ENCODE measurements at regions not wholly inside any gene's neighbourhood (a gene's known extent, or its start where the extent isn't known, plus 50 kb on each side); places are given as distances from the start of the nearest gene placed in this dataset.
A peak's percentile ranks its signal among the peaks of the same experiment; 100 is the strongest.
"Not testable (repeated sequence)": the region's sequence is repeated elsewhere in the genome, so short reads cannot be mapped to it uniquely, and the experiment has no call there.

DNA sequence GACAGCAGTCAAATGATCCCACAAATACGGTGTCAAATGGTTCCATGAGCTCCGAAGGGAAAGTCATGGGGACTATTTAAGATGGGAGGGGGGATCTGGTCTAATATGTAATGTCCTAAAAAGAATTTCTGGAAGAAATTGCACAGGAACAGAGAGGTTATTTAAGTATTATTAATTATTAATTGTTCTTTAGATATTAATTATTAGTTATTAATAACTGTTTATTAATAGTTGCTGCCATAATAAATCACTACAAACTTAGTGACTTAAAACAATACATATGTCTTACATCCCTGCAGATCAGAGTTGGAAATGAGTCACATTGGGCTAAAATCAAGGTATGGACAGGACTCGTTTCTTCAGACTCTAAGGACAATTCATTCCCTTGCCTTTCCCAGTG, 588.2 kb upstream of the NR2F2 start:
- DNase-seq (ENCODE audit: low spot score), result no peak

GRCh38 chr15:95742836-95743235, 587.7 kb upstream of the NR2F2 start:
- DNase-seq (ENCODE audit: low spot score), result no peak

DNA sequence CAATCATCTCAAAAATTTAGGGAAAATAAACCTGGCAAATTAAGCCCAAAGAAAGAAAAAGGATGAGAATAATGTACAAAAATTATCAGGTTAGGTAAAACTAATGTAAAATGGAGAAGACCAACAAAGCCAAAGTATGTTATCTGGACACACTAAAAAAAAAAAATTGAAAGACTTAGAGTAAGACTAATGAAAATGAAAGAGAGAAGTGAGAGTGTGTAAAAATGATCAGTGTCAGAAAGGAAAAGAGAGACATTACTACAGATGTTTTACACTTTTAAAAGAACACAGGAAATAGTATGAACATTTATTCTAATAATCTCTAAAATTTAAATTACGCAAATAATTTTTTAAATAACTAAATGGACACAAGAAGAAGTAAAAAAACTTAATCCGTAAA, 573.3 kb upstream of the NR2F2 start:
- DNase-seq (ENCODE audit: low spot score), result no peak

GRCh38 chr15:95758451-95758850, 572.0 kb upstream of the NR2F2 start:
- no peak for DNase-seq (ENCODE audit: low spot score)

- no peak for DNase-seq (ENCODE audit: low spot score)
Observed at GRCh38 chr15:95758851-95759250, 571.6 kb upstream of the NR2F2 start.

- DNase-seq (ENCODE audit: low spot score), result peak; percentile 36
Observed at GRCh38 chr15:95760508-95760907, 570.0 kb upstream of the NR2F2 start.

DNA sequence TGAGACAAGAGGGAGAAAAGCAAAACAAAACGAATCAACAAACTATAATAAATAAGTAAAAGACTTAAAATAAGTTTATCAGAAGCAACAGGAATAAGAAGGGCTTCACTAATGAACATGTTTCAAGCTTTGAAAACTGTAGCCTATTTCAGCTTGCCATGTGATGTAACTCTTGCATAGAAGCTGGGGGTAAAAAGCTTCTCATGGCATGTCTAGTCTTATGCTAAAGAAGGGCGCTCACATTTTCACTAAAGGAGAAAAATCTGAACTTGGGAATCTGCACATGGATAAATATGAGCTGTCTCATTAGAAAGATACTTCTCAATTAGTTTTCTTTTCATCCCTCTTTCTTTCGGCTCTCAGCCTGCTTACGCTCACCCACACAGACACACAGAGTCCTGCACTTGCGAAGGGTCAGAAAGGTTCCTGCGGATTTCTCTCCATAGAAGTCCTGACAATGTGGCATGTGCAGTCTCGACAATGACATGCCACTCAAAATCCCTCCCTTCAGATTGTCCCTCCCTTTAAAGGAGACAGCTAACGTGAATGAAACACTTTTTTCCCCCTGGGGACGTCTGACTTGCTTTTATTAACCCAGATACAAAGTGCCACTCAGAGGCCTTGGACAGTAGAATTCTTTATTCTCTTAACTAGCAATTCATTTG, 568.9 kb upstream of the NR2F2 start:
- no peak for DNase-seq (ENCODE audit: low spot score)

GRCh38 chr15:95763426-95763825, 567.1 kb upstream of the NR2F2 start:
- DNase-seq (ENCODE audit: low spot score), result no peak

GRCh38 chr15:95765161-95765560, 565.3 kb upstream of the NR2F2 start:
- DNase-seq (ENCODE audit: low spot score), result no peak

DNA sequence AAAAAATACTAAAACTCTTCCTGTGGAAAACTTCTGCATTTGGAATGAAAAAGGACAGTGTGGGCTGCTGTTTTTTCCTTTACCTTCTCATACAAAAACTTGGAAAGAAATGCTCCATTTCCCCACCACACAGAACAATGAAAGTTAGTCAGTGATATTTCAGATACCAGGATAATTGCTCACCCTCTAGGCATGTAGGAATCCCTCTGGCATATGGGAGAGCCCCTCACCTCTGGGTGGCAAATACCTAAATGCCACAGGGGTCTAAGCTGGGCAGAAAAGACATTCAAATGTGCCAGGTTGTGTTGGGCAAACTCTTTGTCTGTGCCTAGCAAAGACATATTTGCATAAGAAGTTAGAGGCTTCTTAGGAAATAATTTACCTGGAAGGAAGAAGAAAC, 560.3 kb upstream of the NR2F2 start:
- peak; percentile 35 for DNase-seq (ENCODE audit: low spot score)

DNA sequence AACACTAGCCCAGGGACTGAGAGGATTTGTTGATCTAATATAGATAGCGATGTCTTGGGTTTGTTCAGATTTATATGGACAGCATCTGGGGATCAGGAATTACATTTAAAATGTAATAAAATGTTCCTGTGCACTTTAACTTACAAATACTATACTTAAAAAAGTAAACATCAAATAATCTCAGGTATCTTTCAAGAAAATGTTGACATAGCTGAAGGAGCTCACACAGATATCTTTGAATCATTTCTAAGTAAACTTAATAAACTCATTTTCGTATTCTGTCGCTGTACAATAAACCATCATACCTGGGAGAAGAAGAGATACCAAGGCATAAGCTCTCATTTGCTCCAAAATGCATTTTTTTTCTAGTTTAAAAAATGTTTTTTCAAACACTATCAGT, 557.5 kb upstream of the NR2F2 start:
- no peak for DNase-seq (ENCODE audit: low spot score)

GRCh38 chr15:95784508-95784907, 546.0 kb upstream of the NR2F2 start:
- DNase-seq (ENCODE audit: low spot score), result no peak

DNA sequence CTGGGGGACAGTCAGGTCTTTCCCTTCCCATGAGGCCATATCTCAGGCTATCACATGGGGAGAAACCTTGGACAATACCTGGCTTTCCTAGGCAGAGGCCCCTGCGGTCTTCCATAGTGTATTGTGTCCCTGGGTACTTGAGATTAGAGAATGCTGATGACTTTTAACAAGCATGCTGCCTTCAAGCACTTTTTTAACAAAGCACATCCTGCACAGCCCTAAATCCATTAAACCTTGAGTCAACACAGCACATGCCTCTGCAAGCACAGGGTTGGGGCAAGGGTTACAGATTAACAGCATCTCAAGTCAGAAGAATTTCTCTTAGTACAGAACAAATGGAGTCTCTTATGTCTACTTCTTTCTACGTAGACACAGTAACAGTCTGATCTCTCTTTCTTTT, 545.2 kb upstream of the NR2F2 start:
- not testable (repeated sequence) for DNase-seq (ENCODE audit: low spot score)

DNA sequence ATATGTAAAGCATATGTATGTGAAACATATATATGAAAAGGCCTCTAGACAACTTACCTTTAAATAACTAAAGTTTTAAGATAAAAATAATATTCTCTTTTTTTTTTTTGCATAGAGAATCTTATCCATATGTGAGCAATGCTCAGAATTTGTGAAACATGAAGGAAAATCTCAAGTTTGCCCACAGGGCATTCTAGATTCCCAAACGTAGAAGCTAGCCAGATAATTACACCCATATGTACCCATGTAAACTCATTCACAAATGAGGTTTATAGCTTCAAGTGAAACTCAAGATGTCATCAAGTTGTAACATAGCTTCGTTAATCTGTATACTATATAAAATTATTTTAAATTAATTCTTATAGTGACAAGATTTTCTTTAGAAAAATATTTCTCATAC, 537.3 kb upstream of the NR2F2 start:
- no peak for DNase-seq (ENCODE audit: low spot score)

GRCh38 chr15:95795386-95795785, 535.1 kb upstream of the NR2F2 start:
- DNase-seq (ENCODE audit: low spot score), result no peak

DNA sequence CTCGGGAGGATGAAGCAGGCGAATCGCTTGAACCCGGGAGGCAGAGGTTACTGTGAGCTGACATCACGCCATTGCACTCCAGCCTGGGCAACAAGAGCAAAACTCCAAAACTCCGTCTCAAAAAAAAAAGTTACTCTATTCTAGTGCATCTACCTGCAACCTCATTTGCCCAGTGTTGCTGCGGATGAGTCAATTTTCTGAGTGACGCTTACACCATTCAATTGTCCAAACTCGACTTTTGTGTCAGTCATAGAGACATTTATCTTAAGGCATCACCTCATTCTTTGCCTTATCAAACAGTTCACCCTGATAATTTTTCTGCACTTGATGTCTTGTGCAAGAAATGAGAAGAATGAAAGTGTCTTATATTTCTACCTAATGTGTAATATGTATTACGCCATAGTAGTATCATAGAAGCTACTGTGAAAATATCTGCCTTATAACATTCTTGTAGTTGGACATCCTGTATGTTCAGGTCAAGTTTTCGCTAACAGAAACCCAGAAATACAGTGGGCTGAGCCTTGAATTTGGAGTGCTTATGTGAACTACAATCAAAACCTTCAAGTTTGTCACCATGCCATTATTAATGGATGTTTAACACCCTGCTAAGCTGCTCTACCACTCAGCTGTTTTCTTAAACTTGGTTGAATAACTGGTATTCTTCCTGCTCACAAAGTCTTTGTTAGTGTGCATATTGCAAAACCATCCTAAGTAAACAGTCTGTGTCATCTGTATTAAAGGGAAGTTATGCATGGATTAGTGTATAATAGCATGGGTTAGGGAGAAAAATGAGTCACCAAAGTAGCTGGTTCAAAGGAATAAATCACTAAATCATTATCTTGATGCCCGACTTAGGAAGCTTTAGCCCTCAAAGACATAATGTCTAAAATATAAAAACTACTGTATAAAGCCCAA, 531.0 kb upstream of the NR2F2 start:
- peak; percentile 81 for DNase-seq (ENCODE audit: low spot score)

GRCh38 chr15:95804484-95804883, 526.0 kb upstream of the NR2F2 start:
- DNase-seq (ENCODE audit: low spot score), result no peak

- DNase-seq (ENCODE audit: low spot score), result peak; percentile 39
Observed at GRCh38 chr15:95812491-95812890, 518.0 kb upstream of the NR2F2 start.

DNA sequence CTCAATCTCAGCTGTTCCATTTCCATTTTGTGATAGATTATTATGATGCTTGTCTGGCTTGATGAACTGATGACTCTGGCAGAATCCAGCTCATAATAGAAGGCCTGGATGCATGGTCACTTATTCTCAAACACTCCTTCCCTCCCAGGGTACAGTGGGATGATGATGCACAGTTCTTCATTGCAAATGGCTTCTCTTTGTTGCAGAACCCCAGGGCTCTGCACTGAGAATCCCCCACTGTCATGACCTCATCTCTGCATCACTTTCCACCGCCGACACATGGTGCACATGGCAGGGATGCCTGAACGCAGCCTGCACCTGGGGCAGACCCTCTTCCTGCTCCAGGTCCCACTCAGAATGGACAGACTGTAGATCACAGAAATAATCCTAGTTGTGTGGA, 515.6 kb upstream of the NR2F2 start:
- DNase-seq (ENCODE audit: low spot score), result no peak

DNA sequence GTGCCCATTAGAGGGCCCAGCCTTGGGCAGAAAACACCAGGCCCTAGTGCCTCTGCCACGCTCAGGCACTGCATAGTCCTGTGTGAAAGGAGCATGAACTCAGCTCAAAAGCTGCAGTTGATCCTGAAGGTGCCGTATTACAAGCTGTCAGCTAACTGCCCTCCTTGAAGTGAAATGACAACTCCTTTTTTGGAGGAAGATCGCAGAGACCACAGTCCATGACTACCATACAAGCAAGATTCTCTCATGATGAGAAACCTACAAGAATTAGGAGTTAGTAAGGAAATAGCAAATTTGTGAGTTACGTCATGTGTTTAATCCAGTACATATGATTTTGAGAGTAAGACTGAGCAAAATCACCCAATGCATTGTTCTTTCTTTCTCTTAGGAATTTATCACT, 513.9 kb upstream of the NR2F2 start:
- DNase-seq (ENCODE audit: low spot score), result no peak

DNA sequence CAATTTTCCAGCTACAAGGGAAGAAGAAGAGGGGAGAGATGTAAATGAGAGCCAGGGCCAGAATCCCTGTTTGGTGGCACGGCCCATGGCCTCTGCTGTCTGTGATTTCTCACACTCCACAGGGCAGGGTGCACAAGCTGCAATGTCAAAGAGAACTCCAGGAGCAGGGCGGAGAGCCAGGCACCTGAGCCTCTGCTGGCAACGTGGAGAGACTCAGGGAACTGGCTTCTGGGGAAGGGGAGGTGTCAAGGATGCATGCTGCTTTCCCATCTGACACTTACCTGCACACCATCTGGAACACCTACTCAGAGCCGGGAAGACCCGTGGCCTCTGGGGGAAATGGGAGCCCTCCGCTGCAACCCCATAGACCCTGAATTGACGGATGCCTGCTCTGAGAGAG, 507.5 kb upstream of the NR2F2 start:
- DNase-seq (ENCODE audit: low spot score), result no peak

DNA sequence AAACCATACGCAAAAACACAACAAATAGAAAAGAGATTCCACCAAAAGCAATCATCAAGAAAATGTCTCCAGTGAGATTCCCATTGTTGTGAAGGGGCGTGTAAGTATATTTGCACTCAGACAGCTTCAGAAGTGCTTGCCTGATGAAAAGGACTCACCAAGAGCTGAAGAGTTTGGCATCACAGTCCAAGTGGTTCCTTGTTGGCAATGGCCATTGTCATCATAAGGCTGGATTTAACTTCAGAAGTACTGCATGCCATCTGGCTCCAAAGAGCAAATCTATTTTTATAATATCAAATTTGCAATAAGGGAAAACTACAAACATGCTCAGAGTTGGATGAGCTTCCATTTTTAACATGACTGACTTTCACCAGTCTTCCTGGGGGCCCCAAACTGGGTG, 505.3 kb upstream of the NR2F2 start:
- DNase-seq (ENCODE audit: low spot score), result no peak

- no peak for DNase-seq (ENCODE audit: low spot score)
Observed at GRCh38 chr15:95825671-95826411, 504.7 kb upstream of the NR2F2 start.
